ENCODE measurements at regions not wholly inside any gene's neighbourhood (a gene's known extent, or its start where the extent isn't known, plus 50 kb on each side); places are given as distances from the start of the nearest gene placed in this dataset.

DNA sequence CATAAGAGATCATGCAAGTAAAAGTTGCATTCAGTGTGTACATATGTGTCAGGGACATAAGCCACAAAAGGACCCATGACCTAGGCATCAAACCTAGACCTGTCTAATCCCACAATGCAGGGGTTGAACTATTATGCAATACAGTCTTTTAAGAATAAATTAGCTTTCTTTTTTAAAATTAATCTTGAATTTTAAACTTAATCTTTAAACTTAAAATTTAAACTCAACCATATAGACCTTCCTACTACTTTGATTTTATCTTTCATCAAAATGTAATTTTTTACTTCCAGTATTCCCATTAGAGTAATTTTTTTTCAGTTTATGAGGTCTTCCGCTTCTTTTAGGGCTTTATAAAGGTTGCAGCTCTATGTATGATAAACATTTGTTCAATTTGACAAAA lies 702.9 kb downstream of the SUCLG1 start:
- DNase-seq = no peak

GRCh38 chr2:83747141-83747540 lies 711.9 kb downstream of the SUCLG1 start:
- DNase-seq = no peak

- DNase-seq = no peak
Measured at GRCh38 chr2:83744855-83745254, 714.2 kb downstream of the SUCLG1 start.

GRCh38 chr2:83742117-83742782 lies 716.8 kb downstream of the SUCLG1 start:
- peak; percentile 23 for DNase-seq

DNA sequence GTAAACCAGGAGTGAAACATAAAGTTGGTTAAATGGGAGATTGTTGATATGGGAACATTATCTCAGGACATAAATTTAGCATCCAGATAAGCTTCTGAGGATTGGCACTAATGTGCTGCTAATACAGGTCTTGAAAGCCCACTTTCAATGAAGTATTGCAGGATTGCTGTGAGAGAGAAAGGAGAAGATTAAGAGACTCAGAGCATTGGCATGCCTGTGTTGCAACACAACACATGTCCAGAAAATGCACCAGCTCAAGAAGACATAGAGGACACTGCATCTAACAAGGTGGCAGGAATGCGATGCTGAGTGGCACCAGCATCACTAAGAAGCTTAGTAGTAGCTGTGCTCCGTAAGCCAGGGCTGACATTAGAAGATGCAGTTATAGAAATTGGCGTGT lies 728.9 kb downstream of the SUCLG1 start:
- DNase-seq = no peak

DNA sequence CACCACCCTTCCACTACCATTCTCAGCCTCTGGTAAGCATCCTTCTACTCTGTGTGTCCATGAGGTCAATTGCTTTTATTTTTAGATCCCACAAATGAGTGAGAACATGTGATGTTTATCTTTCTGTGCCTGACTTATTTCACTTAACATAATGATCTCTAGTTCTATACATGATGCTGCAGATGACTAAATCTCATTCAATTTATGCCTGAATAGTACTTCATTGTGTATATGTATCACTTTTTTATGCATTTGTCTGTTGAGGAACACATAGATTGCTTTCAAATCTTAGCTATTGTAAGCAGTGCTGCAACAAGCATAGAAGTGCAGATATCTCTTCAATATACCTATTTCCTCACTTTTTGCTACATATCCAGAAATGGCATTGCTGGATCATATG lies 733.3 kb downstream of the SUCLG1 start:
- no peak for DNase-seq

- DNase-seq = no peak
Measured at GRCh38 chr2:83705146-83705545, 753.9 kb downstream of the SUCLG1 start.

GRCh38 chr2:83703598-83703997 lies 755.5 kb downstream of the SUCLG1 start:
- DNase-seq = no peak

GRCh38 chr2:83696838-83697237 lies 762.2 kb downstream of the SUCLG1 start:
- DNase-seq = no peak

GRCh38 chr2:83695530-83695929 lies 763.5 kb downstream of the SUCLG1 start:
- no peak for DNase-seq

GRCh38 chr2:83695037-83695436 lies 764.0 kb downstream of the SUCLG1 start:
- DNase-seq = no peak

DNA sequence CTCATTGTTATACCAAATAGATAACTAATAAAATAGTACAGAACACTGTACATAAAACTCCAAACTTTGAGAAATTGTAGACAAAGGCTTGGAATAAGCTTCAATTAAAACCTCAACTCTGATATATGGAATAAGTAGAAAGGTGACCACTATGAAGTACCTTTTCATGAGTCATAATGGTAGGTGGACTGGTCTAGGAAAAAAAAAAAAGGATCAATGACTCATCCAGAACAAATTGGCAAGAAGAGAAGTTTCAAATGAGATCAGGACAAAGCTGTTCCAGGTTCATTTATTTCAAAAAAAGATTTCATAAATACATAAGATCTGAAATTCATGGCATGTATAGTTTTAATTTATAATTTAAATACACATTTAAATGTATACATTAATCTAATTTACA lies 769.7 kb downstream of the SUCLG1 start:
- DNase-seq = no peak

DNA sequence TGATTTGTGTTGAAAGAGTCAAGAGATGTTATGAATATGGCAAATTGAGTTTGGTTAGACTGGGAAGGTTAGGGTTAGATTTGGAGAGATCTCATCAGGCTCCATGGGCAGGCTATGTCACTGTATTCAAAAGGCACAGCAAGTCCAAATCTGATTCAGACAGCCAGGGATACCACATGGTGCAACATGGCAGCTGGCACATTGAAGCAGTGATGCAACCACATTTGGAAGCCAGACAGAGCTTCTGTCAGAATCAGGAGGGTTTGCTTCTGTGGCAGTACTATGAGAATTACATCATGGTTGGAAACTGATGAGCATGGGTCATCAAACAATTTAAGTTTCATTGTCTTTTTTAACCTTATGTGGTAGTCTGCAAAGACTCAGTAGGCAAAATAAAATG lies 772.2 kb downstream of the SUCLG1 start:
- DNase-seq = no peak

DNA sequence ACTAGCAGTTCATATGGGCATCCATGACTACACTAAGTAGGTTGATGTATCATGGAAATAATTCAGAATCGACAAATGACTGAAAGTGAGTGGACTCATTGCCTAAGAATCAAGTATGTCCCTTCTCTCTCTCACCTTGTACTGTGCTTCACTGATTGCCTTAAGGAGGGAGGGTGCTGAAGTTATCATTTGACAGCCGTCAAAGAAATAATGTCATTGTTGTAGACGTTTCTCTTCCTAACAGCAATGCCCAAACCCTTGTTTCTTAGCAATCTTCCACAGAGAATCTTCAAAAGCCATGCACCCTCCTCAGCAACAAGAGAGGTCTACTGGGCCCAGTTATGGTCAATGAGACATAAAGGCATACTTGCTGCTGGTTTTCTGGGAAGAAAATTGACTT lies 785.0 kb downstream of the SUCLG1 start:
- no peak for DNase-seq

DNA sequence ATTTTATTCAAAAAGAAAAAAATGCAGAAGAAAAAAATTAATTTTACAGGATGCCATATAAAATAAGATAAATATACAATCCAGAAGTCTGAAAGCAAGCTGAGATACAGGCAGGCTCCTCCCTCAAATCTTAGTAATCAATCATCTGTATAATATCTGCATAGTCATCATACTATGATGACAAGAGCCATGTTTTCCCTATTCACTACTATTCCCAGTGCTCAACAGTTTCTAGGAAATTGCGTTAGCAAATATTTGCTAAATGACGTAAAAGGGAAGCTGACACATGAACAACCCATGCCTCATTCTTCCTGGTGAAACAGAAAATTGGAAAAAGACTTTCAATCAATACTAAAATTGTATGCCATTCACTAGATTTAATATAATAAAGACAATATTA lies 793.2 kb downstream of the SUCLG1 start:
- DNase-seq = no peak

GRCh38 chr2:83665154-83665553 lies 793.9 kb downstream of the SUCLG1 start:
- no peak for DNase-seq

DNA sequence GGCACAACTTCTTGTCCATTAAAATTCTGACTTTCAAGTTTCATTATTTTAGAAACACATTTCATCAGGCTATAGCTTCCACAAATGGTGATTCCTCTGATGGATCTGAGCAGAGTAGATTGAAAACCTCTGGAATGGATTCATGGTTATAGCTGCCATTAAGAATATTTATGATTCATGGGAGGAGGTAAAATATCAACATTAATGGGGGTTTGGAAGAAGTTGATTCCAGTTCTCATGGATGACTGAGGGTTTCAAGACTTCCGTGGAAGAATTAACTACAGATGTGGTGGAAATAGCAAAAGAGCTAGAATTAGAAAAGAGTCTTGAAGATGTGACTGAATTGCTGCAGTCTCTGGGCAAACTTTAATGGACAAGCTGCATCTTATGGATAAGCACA lies 797.4 kb downstream of the SUCLG1 start:
- DNase-seq = no peak

GRCh38 chr2:83654091-83654611 lies 804.9 kb downstream of the SUCLG1 start:
- DNase-seq = no peak

- no peak for DNase-seq
Measured at GRCh38 chr2:83650898-83651297, 808.2 kb downstream of the SUCLG1 start.

DNA sequence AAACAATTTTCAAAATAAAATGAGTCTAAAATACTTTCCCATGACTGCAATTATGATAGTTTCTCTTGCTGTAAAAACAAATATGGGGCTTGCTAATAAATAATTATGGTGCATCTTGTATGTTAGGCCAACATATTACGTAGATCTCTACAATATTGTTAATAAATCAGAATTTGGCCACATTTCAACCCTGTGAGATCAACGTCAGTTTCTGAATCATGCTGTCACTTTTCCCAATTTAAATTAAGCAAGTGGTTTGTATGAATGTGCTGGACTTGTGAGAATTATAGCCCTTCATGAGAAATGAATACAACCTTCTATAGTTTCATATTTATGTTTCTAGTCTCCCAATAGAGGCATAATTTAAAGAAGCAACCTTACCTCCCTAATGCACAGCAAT lies 808.9 kb downstream of the SUCLG1 start:
- DNase-seq = no peak

- no peak for DNase-seq
Measured at GRCh38 chr2:83640506-83640905, 818.6 kb downstream of the SUCLG1 start.

DNA sequence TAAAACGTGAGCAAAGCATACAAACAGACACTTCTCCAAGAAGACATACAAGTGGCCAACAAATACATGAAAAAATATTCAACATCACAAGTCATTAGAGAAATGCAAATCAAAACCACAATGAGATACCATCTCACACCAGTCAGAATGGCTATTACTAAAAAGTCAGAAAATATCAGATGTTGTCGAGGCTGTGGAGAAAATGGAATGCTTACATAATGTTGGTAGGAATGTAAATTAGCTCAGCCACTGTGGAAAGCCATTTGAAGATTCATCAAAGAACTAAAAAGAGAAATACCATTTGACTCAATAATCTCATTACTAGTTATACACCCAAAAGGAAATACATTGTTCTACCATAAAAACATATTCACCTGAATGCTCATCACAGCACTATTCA lies 825.7 kb downstream of the SUCLG1 start:
- DNase-seq = no peak

- DNase-seq = no peak
Measured at GRCh38 chr2:83630351-83630750, 828.7 kb downstream of the SUCLG1 start.

GRCh38 chr2:83615511-83615910 lies 843.6 kb downstream of the SUCLG1 start:
- DNase-seq = no peak

- DNase-seq = no peak
Measured at GRCh38 chr2:83613178-83613577, 845.9 kb downstream of the SUCLG1 start.

All from hindlimb muscle (tissue), 1 donor.